Activated CD4-positive, alpha-beta T cell treated with anti-CD3 and anti-CD28 coated beads for 36 hours (primary cell): ENCODE measurements at regions not wholly inside any gene's neighbourhood (a gene's known extent, or its start where the extent isn't known, plus 50 kb on each side); places are given as distances from the start of the nearest gene placed in this dataset.

Experiments used
- ATAC-seq: fragments of 200-7000 bp; cut with Tn5 transposase; one replicate; pipeline ENCODE4 v1.10.0; 2021; ENCODE audit warnings: mild to moderate bottlenecking, moderate library complexity
- CTCF ChIA-PET: fragments of 350-600 bp; sonication (Branson Sonifier 250); formaldehyde crosslinking; loops from one replicate; lab custom pipeline; 2021; ENCODE audit warnings: antibody characterized with exemption; lab: Charles Lee
- POLR2A ChIA-PET: fragments of 350-600 bp; sonication (Branson Sonifier 250); formaldehyde crosslinking; loops from one replicate; lab custom pipeline; 2021; ENCODE audit warnings: antibody characterized with exemption, inconsistent platforms; lab: Charles Lee
- DNase-seq: peaks from one replicate; pipeline ENCODE4 v3.0.0-alpha.2; 2020
- H3K27ac Mint-ChIP-seq: one replicate; pipeline ENCODE4 v1.8.0; 2021; ENCODE audit warnings: mixed read lengths
- H3K27me3 Mint-ChIP-seq: one replicate; pipeline ENCODE4 v1.8.0; 2021; ENCODE audit warnings: mixed read lengths
- H3K36me3 Mint-ChIP-seq: one replicate; pipeline ENCODE4 v1.8.0; 2021; ENCODE audit warnings: low read depth, mixed read lengths
- H3K4me1 Mint-ChIP-seq: one replicate; pipeline ENCODE4 v1.8.0; 2021; ENCODE audit warnings: mixed read lengths
- H3K4me3 Mint-ChIP-seq: one replicate; pipeline ENCODE4 v1.8.0; 2021; ENCODE audit warnings: mild to moderate bottlenecking, moderate library complexity, mixed read lengths
- H3K9me3 Mint-ChIP-seq: one replicate; pipeline ENCODE4 v1.8.0; 2021; ENCODE audit warnings: low read depth, mixed read lengths
- intact Hi-C, 2 experiments: fragments of 100-400 bp; cut with DNase I in 1 of 2; cut with micrococcal nuclease in 1 of 2; formaldehyde crosslinking; loops; one replicate each; pipeline versions ENCODE4 v1.14.2 to v1.15.1; 2022 to 2024; cut with DNase I, micrococcal nuclease

- no peak for DNase-seq
- no peak overlapping the region for H3K27ac Mint-ChIP-seq
- ATAC-seq: no peak
- intact Hi-C loops: no loop called here
- H3K4me3 Mint-ChIP-seq: no peak overlapping the region
- H3K4me1 Mint-ChIP-seq: no peaks in the 10 kb centered on the region
- POLR2A ChIA-PET: no interaction called here
- CTCF ChIA-PET: no interaction called here
- no peaks in the 10 kb centered on the region for H3K27me3 Mint-ChIP-seq
- no peaks in the 10 kb centered on the region for H3K36me3 Mint-ChIP-seq
- peaks cover 12% of the 10 kb centered on the region for H3K9me3 Mint-ChIP-seq
Observed at GRCh38 chr5:26828294-26828693, 210.1 kb downstream of the CDH9 start.

GRCh38 chr5:26813235-26813634 is 225.2 kb downstream of the CDH9 start:
- intact Hi-C loops: no loop called here
- CTCF ChIA-PET: no interaction called here
- POLR2A ChIA-PET: no interaction called here
- Mint-ChIP-seq H3K4me3 (no peak overlapping the region), H3K27ac (no peak overlapping the region), H3K36me3 (no peaks in the 10 kb centered on the region), H3K9me3 (peaks cover 31% of the 10 kb centered on the region), H3K4me1 (no peaks in the 10 kb centered on the region), H3K27me3 (no peaks in the 10 kb centered on the region)
- no peak for DNase-seq
- ATAC-seq: no peak

GRCh38 chr5:26812714-26813113 is 225.7 kb downstream of the CDH9 start:
- POLR2A ChIA-PET: no interaction called here
- no peak overlapping the region for H3K27ac Mint-ChIP-seq
- no peaks in the 10 kb centered on the region for H3K36me3 Mint-ChIP-seq
- DNase-seq (no peak), ATAC-seq (no peak)
- CTCF ChIA-PET: no interaction called here
- no peaks in the 10 kb centered on the region for H3K4me1 Mint-ChIP-seq
- no peak overlapping the region for H3K4me3 Mint-ChIP-seq
- intact Hi-C loops: no loop called here
- no peaks in the 10 kb centered on the region for H3K27me3 Mint-ChIP-seq
- H3K9me3 Mint-ChIP-seq: peaks cover 28% of the 10 kb centered on the region

- DNase-seq (no peak), ATAC-seq (no peak)
- intact Hi-C loops: no loop called here
- H3K36me3 Mint-ChIP-seq: no peaks in the 10 kb centered on the region
- no peaks in the 10 kb centered on the region for H3K27me3 Mint-ChIP-seq
- ChIA-PET POLR2A (no interaction called here), CTCF (no interaction called here)
- peaks cover 16% of the 10 kb centered on the region for H3K9me3 Mint-ChIP-seq
- no peaks in the 10 kb centered on the region for H3K4me1 Mint-ChIP-seq
- no peak overlapping the region for H3K27ac Mint-ChIP-seq
- no peak overlapping the region for H3K4me3 Mint-ChIP-seq
Observed at GRCh38 chr5:26807231-26808199, 230.9 kb downstream of the CDH9 start.

- Mint-ChIP-seq H3K4me3 (no peak overlapping the region), H3K27ac (no peak overlapping the region), H3K4me1 (no peaks in the 10 kb centered on the region), H3K36me3 (no peaks in the 10 kb centered on the region), H3K9me3 (peaks cover 15% of the 10 kb centered on the region), H3K27me3 (no peaks in the 10 kb centered on the region)
- CTCF ChIA-PET: no interaction called here
- POLR2A ChIA-PET: no interaction called here
- no peak for ATAC-seq
- intact Hi-C loops: no loop called here
- DNase-seq: no peak
Observed at GRCh38 chr5:26805076-26805475, 233.3 kb downstream of the CDH9 start.

- ATAC-seq: no peak
- POLR2A ChIA-PET: no interaction called here
- no peaks in the 10 kb centered on the region for H3K27me3 Mint-ChIP-seq
- no peaks in the 10 kb centered on the region for H3K4me1 Mint-ChIP-seq
- peaks cover 14% of the 10 kb centered on the region for H3K9me3 Mint-ChIP-seq
- no peak overlapping the region for H3K27ac Mint-ChIP-seq
- no peaks in the 10 kb centered on the region for H3K36me3 Mint-ChIP-seq
- DNase-seq: no peak
- CTCF ChIA-PET: no interaction called here
- intact Hi-C loops: loop anchor here in 1 of 2 experiments (1.0 kb wide), 1 partner anchor 9 kb away; no protein-coding TSS in a partner anchor
- no peak overlapping the region for H3K4me3 Mint-ChIP-seq
Observed at GRCh38 chr5:26802944-26803343, 235.4 kb downstream of the CDH9 start.

- DNase-seq: no peak
- Mint-ChIP-seq H3K9me3 (peaks cover 13% of the 10 kb centered on the region), H3K27ac (no peak overlapping the region), H3K36me3 (no peaks in the 10 kb centered on the region), H3K4me3 (no peak overlapping the region), H3K27me3 (no peaks in the 10 kb centered on the region), H3K4me1 (no peaks in the 10 kb centered on the region)
- ChIA-PET POLR2A (no interaction called here), CTCF (no interaction called here)
- no peak for ATAC-seq
- intact Hi-C loops: no loop called here
Observed at GRCh38 chr5:26791433-26791832, 247.0 kb downstream of the CDH9 start.

- Mint-ChIP-seq H3K4me1 (no peaks in the 10 kb centered on the region), H3K9me3 (peaks cover 13% of the 10 kb centered on the region), H3K36me3 (no peaks in the 10 kb centered on the region), H3K27ac (no peak overlapping the region), H3K27me3 (no peaks in the 10 kb centered on the region), H3K4me3 (no peak overlapping the region)
- ChIA-PET CTCF (no interaction called here), POLR2A (no interaction called here)
- ATAC-seq: no peak
- DNase-seq: no peak
- intact Hi-C loops: no loop called here
Observed at GRCh38 chr5:26791021-26791420, 247.4 kb downstream of the CDH9 start.

- DNase-seq (no peak), ATAC-seq (no peak)
- Mint-ChIP-seq H3K4me3 (no peak overlapping the region), H3K27me3 (no peaks in the 10 kb centered on the region), H3K9me3 (peaks cover 22% of the 10 kb centered on the region), H3K4me1 (no peaks in the 10 kb centered on the region), H3K36me3 (no peaks in the 10 kb centered on the region), H3K27ac (no peak overlapping the region)
- ChIA-PET CTCF (no interaction called here), POLR2A (no interaction called here)
- intact Hi-C loops: no loop called here
Observed at GRCh38 chr5:26763215-26763614, 275.2 kb downstream of the CDH9 start.

GRCh38 chr5:26761446-26761845 is 276.9 kb downstream of the CDH9 start:
- CTCF ChIA-PET: interaction anchor here (0.6 kb wide), 1 partner anchor 570 kb away, joined by 3 read pairs; no protein-coding TSS in a partner anchor
- no peak for ATAC-seq
- H3K27ac Mint-ChIP-seq: no peak overlapping the region
- H3K9me3 Mint-ChIP-seq: peaks cover 13% of the 10 kb centered on the region
- intact Hi-C loops: no loop called here
- POLR2A ChIA-PET: no interaction called here
- no peak overlapping the region for H3K4me3 Mint-ChIP-seq
- no peak for DNase-seq
- H3K4me1 Mint-ChIP-seq: no peaks in the 10 kb centered on the region
- H3K27me3 Mint-ChIP-seq: no peaks in the 10 kb centered on the region
- H3K36me3 Mint-ChIP-seq: no peaks in the 10 kb centered on the region

- ChIA-PET POLR2A (no interaction called here), CTCF (no interaction called here)
- ATAC-seq (no peak), DNase-seq (no peak)
- Mint-ChIP-seq H3K4me1 (no peaks in the 10 kb centered on the region), H3K9me3 (peaks cover 11% of the 10 kb centered on the region), H3K27me3 (no peaks in the 10 kb centered on the region), H3K36me3 (no peaks in the 10 kb centered on the region), H3K4me3 (no peak overlapping the region), H3K27ac (no peak overlapping the region)
- intact Hi-C loops: no loop called here
Observed at GRCh38 chr5:26761045-26761444, 277.3 kb downstream of the CDH9 start.

GRCh38 chr5:26757941-26758340 is 280.4 kb downstream of the CDH9 start:
- Mint-ChIP-seq H3K27ac (no peak overlapping the region), H3K4me3 (no peak overlapping the region), H3K9me3 (peaks cover 12% of the 10 kb centered on the region), H3K4me1 (no peaks in the 10 kb centered on the region), H3K27me3 (no peaks in the 10 kb centered on the region), H3K36me3 (no peaks in the 10 kb centered on the region)
- no peak for ATAC-seq
- CTCF ChIA-PET: no interaction called here
- POLR2A ChIA-PET: no interaction called here
- no peak for DNase-seq
- intact Hi-C loops: no loop called here
